ENCODE measurements at regions not wholly inside any gene's neighbourhood (a gene's known extent, or its start where the extent isn't known, plus 50 kb on each side); places are given as distances from the start of the nearest gene placed in this dataset.

DNA sequence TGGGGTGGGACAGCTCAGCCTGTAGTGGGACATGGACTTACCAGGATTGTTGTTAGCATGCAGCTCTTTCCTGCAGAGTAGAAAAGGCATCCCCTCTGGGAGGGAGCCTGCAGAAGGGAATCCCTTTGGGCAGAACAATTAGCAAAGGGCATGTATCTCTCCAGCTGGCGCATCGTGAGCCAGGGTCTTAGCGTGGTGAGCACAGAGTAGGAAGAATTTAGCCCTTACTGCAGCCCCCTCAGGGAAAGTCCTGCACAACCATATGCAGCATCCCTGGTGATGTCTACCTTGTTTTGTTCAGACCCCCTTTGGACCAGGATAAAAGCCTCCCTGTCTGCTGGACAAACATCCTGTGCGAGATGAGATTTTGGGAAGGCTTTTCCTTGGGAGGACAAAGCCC lies 292.1 kb downstream of the SLC4A3 start:
- Histone ChIP-seq H3K4me2 (ENCODE audit: low read length, poor library complexity, severe bottlenecking) (no peak overlapping the region), H3K18ac (ENCODE audit: low read depth in 1 of 2, low read length in 2 of 2) (no peak overlapping the region), H3K9me3 (ENCODE audit: control insufficient read depth, low read length) (no peaks in the 10 kb centered on the region), H4K91ac (ENCODE audit: low read length) (no peak overlapping the region), H2AK5ac (ENCODE audit: low read length, severe bottlenecking) (no peak overlapping the region), H3K79me1 (replicated peaks; ENCODE audit: low read length, poor library complexity, severe bottlenecking) (no peaks in the 10 kb centered on the region), H3K4ac (ENCODE audit: low read depth in 1 of 2, low read length in 2 of 2) (no peak overlapping the region), H3K27me3 (ENCODE audit: control insufficient read depth in 1 of 2, insufficient read depth in 1 of 2, low read length in 2 of 2) (no peaks in the 10 kb centered on the region), H3K23ac (ENCODE audit: low read length in 2 of 2) (no peak overlapping the region), H4K8ac (ENCODE audit: low read length) (no peak overlapping the region), H3K27ac (ENCODE audit: low read length, poor library complexity, severe bottlenecking) (no peak overlapping the region), H3K9ac (ENCODE audit: low read length) (no peak overlapping the region), H2BK5ac (ENCODE audit: low read depth, low read length, poor library complexity, severe bottlenecking) (no peak overlapping the region), H3K4me1 (ENCODE audit: control insufficient read depth, insufficient read depth, low read depth, low read length) (no peaks in the 10 kb centered on the region), H2BK15ac (ENCODE audit: low read depth, poor library complexity, severe bottlenecking) (no peak overlapping the region), H3K14ac (ENCODE audit: low read length in 2 of 2) (no peak overlapping the region), H2AFZ (ENCODE audit: low read depth, low read length) (no peak overlapping the region), H2BK12ac (ENCODE audit: low read length in 2 of 2) (no peak overlapping the region), H3K36me3 (ENCODE audit: control insufficient read depth in 1 of 2, insufficient read depth in 2 of 2, low read depth in 1 of 2, low read length in 2 of 2) (no peaks in the 10 kb centered on the region), H3K4me3 (ENCODE audit: insufficient read depth in 1 of 2, low read depth in 1 of 2, low read length in 2 of 2) (no peak overlapping the region), H2BK120ac (ENCODE audit: low read depth, low read length) (no peak overlapping the region)
- no peak for DNase-seq
- 92% methylated on average over 4 of the region's 4 CpGs for WGBS

DNA sequence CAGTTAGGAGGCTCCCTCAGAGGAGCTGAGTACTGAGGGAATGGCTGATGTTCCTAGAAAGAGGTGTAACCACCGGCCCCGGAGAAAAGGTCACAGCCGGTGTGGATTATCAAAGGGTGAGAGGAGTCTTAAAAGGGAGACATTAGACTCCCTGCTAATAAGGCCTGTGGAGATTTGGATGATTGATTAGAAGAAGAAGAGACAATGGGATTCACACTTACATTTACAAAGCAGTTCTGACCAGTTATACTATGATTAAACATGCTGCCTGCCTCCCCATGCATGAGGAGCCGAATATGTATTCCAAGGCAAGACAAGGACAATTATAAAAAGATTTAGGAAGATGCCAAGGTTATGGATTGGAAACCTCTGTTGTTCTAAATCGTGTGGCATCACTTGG lies 302.4 kb downstream of the SLC4A3 start:
- no peak overlapping the region for H3K23ac ChIP-seq (ENCODE audit: low read length in 2 of 2)
- H3K9ac ChIP-seq (ENCODE audit: low read length) = no peak overlapping the region
- no peak overlapping the region for H2AFZ ChIP-seq (ENCODE audit: low read depth, low read length)
- 79% methylated on average over 5 of the region's 5 CpGs for WGBS
- H3K4me2 ChIP-seq (ENCODE audit: low read length, poor library complexity, severe bottlenecking) = no peak overlapping the region
- H3K4ac ChIP-seq (ENCODE audit: low read depth in 1 of 2, low read length in 2 of 2) = no peak overlapping the region
- no peaks in the 10 kb centered on the region for H3K27me3 ChIP-seq (ENCODE audit: control insufficient read depth in 1 of 2, insufficient read depth in 1 of 2, low read length in 2 of 2)
- H3K4me1 ChIP-seq (ENCODE audit: control insufficient read depth, insufficient read depth, low read depth, low read length) = no peaks in the 10 kb centered on the region
- H3K79me1 ChIP-seq (replicated peaks; ENCODE audit: low read length, poor library complexity, severe bottlenecking) = no peaks in the 10 kb centered on the region
- no peak overlapping the region for H2BK5ac ChIP-seq (ENCODE audit: low read depth, low read length, poor library complexity, severe bottlenecking)
- H3K27ac ChIP-seq (ENCODE audit: low read length, poor library complexity, severe bottlenecking) = no peak overlapping the region
- DNase-seq = no peak
- H2BK12ac ChIP-seq (ENCODE audit: low read length in 2 of 2) = no peak overlapping the region
- H3K9me3 ChIP-seq (ENCODE audit: control insufficient read depth, low read length) = no peaks in the 10 kb centered on the region
- H2BK15ac ChIP-seq (ENCODE audit: low read depth, poor library complexity, severe bottlenecking) = no peak overlapping the region
- no peak overlapping the region for H3K18ac ChIP-seq (ENCODE audit: low read depth in 1 of 2, low read length in 2 of 2)
- no peak overlapping the region for H2BK120ac ChIP-seq (ENCODE audit: low read depth, low read length)
- H3K14ac ChIP-seq (ENCODE audit: low read length in 2 of 2) = no peak overlapping the region
- H3K36me3 ChIP-seq (ENCODE audit: control insufficient read depth in 1 of 2, insufficient read depth in 2 of 2, low read depth in 1 of 2, low read length in 2 of 2) = no peaks in the 10 kb centered on the region
- H2AK5ac ChIP-seq (ENCODE audit: low read length, severe bottlenecking) = no peak overlapping the region
- H4K91ac ChIP-seq (ENCODE audit: low read length) = no peak overlapping the region
- H3K4me3 ChIP-seq (ENCODE audit: insufficient read depth in 1 of 2, low read depth in 1 of 2, low read length in 2 of 2) = no peak overlapping the region
- no peak overlapping the region for H4K8ac ChIP-seq (ENCODE audit: low read length)

DNA sequence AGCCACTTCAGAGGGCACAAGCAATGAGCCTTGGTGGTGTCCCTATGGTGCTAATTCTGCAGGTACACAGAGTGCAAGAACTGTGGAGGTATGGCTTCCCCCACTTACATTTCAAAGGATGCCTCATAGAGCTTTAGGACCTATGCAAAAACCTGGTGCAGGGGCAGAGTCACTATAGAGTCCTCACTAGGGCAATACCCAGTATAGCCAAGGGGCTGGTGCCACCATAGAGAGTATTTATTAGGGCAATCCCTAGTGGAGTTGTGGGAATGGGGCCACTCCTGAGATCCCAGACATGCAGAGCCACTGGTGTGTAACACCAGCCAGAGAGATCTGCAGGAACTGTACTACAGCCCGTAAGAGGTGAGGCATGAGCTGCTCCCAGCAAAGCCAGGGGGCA lies 312.2 kb downstream of the SLC4A3 start:
- H3K4me1 ChIP-seq (ENCODE audit: control insufficient read depth, insufficient read depth, low read depth, low read length) = no peaks in the 10 kb centered on the region
- no peaks in the 10 kb centered on the region for H3K79me1 ChIP-seq (replicated peaks; ENCODE audit: low read length, poor library complexity, severe bottlenecking)
- no peak overlapping the region for H3K4ac ChIP-seq (ENCODE audit: low read depth in 1 of 2, low read length in 2 of 2)
- no peak overlapping the region for H2AK5ac ChIP-seq (ENCODE audit: low read length, severe bottlenecking)
- no peak overlapping the region for H3K4me3 ChIP-seq (ENCODE audit: insufficient read depth in 1 of 2, low read depth in 1 of 2, low read length in 2 of 2)
- no peak overlapping the region for H4K8ac ChIP-seq (ENCODE audit: low read length)
- peak overlapping the region in 1 of 2 experiments; percentile 70 for H3K14ac ChIP-seq (ENCODE audit: low read length in 2 of 2)
- H3K27ac ChIP-seq (ENCODE audit: low read length, poor library complexity, severe bottlenecking) = no peak overlapping the region
- H3K4me2 ChIP-seq (ENCODE audit: low read length, poor library complexity, severe bottlenecking) = no peak overlapping the region
- H3K9me3 ChIP-seq (ENCODE audit: control insufficient read depth, low read length) = no peaks in the 10 kb centered on the region
- H3K9ac ChIP-seq (ENCODE audit: low read length) = no peak overlapping the region
- no peak overlapping the region for H4K91ac ChIP-seq (ENCODE audit: low read length)
- no peaks in the 10 kb centered on the region for H3K36me3 ChIP-seq (ENCODE audit: control insufficient read depth in 1 of 2, insufficient read depth in 2 of 2, low read depth in 1 of 2, low read length in 2 of 2)
- WGBS = 83% methylated on average over 1 of the region's 1 CpG
- H3K23ac ChIP-seq (ENCODE audit: low read length in 2 of 2) = no peak overlapping the region
- DNase-seq = no peak
- H3K27me3 ChIP-seq (ENCODE audit: control insufficient read depth in 1 of 2, insufficient read depth in 1 of 2, low read length in 2 of 2) = peaks cover 0 to 6% of the 10 kb centered on the region in 2 experiments
- H2BK12ac ChIP-seq (ENCODE audit: low read length in 2 of 2) = no peak overlapping the region
- H2BK15ac ChIP-seq (ENCODE audit: low read depth, poor library complexity, severe bottlenecking) = no peak overlapping the region
- H2BK5ac ChIP-seq (ENCODE audit: low read depth, low read length, poor library complexity, severe bottlenecking) = no peak overlapping the region
- no peak overlapping the region for H2AFZ ChIP-seq (ENCODE audit: low read depth, low read length)
- no peak overlapping the region for H2BK120ac ChIP-seq (ENCODE audit: low read depth, low read length)
- no peak overlapping the region for H3K18ac ChIP-seq (ENCODE audit: low read depth in 1 of 2, low read length in 2 of 2)

DNA sequence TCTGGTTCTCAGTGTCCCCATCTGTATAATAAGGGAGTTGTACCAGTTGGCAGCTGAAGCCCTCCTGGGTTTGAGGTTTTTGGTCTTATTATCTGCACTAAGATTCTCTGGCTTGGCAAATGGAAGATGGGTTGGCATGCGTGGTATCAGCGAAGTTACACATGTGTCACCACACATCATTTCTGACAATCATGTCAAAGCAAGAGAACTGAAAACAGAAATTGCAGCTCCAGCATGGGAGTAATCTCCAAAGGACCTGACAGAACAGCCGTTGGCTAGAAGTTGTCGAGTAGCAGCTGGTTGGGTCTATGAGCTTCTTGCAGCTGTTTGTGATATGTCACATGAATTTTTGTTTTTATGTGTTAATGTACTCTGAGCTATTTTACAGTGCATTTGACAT lies 317.4 kb downstream of the SLC4A3 start:
- Histone ChIP-seq H2BK15ac (ENCODE audit: low read depth, poor library complexity, severe bottlenecking) (no peak overlapping the region), H3K4ac (ENCODE audit: low read depth in 1 of 2, low read length in 2 of 2) (no peak overlapping the region), H2BK5ac (ENCODE audit: low read depth, low read length, poor library complexity, severe bottlenecking) (no peak overlapping the region), H3K23ac (ENCODE audit: low read length in 2 of 2) (no peak overlapping the region), H3K9me3 (ENCODE audit: control insufficient read depth, low read length) (no peaks in the 10 kb centered on the region), H3K4me2 (ENCODE audit: low read length, poor library complexity, severe bottlenecking) (no peak overlapping the region), H4K8ac (ENCODE audit: low read length) (no peak overlapping the region), H2BK12ac (ENCODE audit: low read length in 2 of 2) (no peak overlapping the region), H3K18ac (ENCODE audit: low read depth in 1 of 2, low read length in 2 of 2) (no peak overlapping the region), H3K79me1 (replicated peaks; ENCODE audit: low read length, poor library complexity, severe bottlenecking) (no peaks in the 10 kb centered on the region), H3K4me3 (ENCODE audit: insufficient read depth in 1 of 2, low read depth in 1 of 2, low read length in 2 of 2) (no peak overlapping the region), H2AFZ (ENCODE audit: low read depth, low read length) (no peak overlapping the region), H2BK120ac (ENCODE audit: low read depth, low read length) (no peak overlapping the region), H3K36me3 (ENCODE audit: control insufficient read depth in 1 of 2, insufficient read depth in 2 of 2, low read depth in 1 of 2, low read length in 2 of 2) (no peaks in the 10 kb centered on the region), H3K27me3 (ENCODE audit: control insufficient read depth in 1 of 2, insufficient read depth in 1 of 2, low read length in 2 of 2) (no peaks in the 10 kb centered on the region), H3K4me1 (ENCODE audit: control insufficient read depth, insufficient read depth, low read depth, low read length) (peaks cover 3% of the 10 kb centered on the region), H3K14ac (ENCODE audit: low read length in 2 of 2) (no peak overlapping the region), H3K9ac (ENCODE audit: low read length) (no peak overlapping the region), H3K27ac (ENCODE audit: low read length, poor library complexity, severe bottlenecking) (no peak overlapping the region), H2AK5ac (ENCODE audit: low read length, severe bottlenecking) (no peak overlapping the region), H4K91ac (ENCODE audit: low read length) (no peak overlapping the region)
- 85% methylated on average over 2 of the region's 4 CpGs for WGBS
- no peak for DNase-seq

Measured in mesenchymal stem cell (in vitro differentiated cells and primary cell).